ENCODE measurements at regions not wholly inside any gene's neighbourhood (a gene's known extent, or its start where the extent isn't known, plus 50 kb on each side); places are given as distances from the start of the nearest gene placed in this dataset.

DNA sequence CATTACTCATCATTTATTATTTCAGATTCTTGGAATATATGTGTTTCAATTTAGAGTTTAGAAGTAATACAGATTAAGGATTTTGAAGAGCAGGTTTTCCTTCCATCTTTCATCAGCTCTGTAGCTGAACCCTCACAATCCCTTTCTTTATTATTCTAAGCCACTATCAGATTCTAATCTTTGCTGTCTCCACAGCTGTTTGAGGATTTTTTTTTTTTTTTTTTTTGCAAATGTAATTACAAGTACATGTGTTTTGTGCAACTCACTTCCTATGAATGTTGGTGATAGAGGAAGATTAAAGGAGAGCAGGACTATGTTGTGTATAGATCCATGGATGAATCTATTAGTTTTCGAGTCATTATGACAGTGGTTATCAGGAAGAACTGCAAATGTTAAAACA is 87.4 kb upstream of the TENM3 start:
- Mint-ChIP-seq H3K4me1 (ENCODE audit: low read depth) (no peaks in the 10 kb centered on the region), H3K36me3 (ENCODE audit: low read depth) (no peaks in the 10 kb centered on the region), H3K4me3 (ENCODE audit: low read depth) (no peak overlapping the region), H3K9me3 (no peaks in the 10 kb centered on the region), H3K27me3 (ENCODE audit: low read depth) (peaks cover 3% of the 10 kb centered on the region), H3K27ac (no peak overlapping the region)
- no peak for DNase-seq (ENCODE audit: low spot score)
- intact Hi-C loops (cut with micrococcal nuclease), result no loop called here

DNA sequence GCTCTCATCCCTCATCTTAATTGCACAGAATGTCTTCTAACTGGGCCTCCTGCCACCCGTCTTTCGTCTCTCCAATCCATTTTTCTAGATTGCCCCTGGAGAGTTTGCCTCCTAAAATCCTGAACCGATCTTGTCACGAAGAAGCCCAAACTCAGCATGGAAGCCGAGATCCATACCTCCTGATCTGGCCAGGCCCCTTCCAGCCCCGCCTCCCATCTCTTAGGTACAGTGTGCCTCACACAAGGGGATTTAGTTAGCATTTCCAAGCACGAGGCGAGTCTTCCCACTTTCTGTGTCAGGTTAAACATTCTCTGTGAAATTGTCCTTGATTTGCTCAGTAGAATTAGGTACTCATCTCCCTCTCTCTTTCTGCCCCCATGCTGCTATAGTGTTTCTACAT is 80.0 kb upstream of the TENM3 start:
- Mint-ChIP-seq H3K9me3 (no peaks in the 10 kb centered on the region), H3K4me3 (ENCODE audit: low read depth) (no peak overlapping the region), H3K36me3 (ENCODE audit: low read depth) (no peaks in the 10 kb centered on the region), H3K4me1 (ENCODE audit: low read depth) (no peaks in the 10 kb centered on the region), H3K27ac (no peak overlapping the region), H3K27me3 (ENCODE audit: low read depth) (no peaks in the 10 kb centered on the region)
- DNase-seq (ENCODE audit: low spot score), result no peak
- intact Hi-C loops (cut with micrococcal nuclease), result no loop called here

DNA sequence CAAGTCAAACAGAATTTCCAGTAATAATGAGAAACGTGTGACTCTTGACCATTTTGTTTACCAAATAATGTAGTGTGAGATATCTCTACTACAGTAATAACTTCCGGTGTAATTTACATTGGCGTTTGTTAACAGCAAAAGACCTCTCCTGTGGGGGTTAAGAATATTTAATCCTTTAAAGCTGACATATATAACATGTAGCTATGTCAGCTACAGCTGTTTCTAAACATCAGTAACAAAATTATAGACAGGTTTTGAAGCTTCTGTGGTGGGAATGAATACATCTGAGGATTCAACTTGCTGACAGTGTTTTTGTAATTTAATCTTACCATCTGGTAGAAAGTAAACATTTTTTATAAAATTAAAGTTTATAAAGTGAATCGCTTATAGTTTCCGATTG is 73.6 kb upstream of the TENM3 start:
- Mint-ChIP-seq H3K9me3 (no peaks in the 10 kb centered on the region), H3K27ac (no peak overlapping the region), H3K4me1 (ENCODE audit: low read depth) (no peaks in the 10 kb centered on the region), H3K27me3 (ENCODE audit: low read depth) (no peaks in the 10 kb centered on the region), H3K36me3 (ENCODE audit: low read depth) (no peaks in the 10 kb centered on the region), H3K4me3 (ENCODE audit: low read depth) (no peak overlapping the region)
- DNase-seq (ENCODE audit: low spot score), result no peak
- intact Hi-C loops (cut with micrococcal nuclease), result no loop called here

GRCh38 chr4:182169987-182170386 is 73.2 kb upstream of the TENM3 start:
- H3K4me1 Mint-ChIP-seq (ENCODE audit: low read depth), result no peaks in the 10 kb centered on the region
- intact Hi-C loops (cut with micrococcal nuclease), result no loop called here
- no peaks in the 10 kb centered on the region for H3K27me3 Mint-ChIP-seq (ENCODE audit: low read depth)
- H3K9me3 Mint-ChIP-seq, result no peaks in the 10 kb centered on the region
- no peak for DNase-seq (ENCODE audit: low spot score)
- no peak overlapping the region for H3K27ac Mint-ChIP-seq
- H3K36me3 Mint-ChIP-seq (ENCODE audit: low read depth), result no peaks in the 10 kb centered on the region
- no peak overlapping the region for H3K4me3 Mint-ChIP-seq (ENCODE audit: low read depth)

DNA sequence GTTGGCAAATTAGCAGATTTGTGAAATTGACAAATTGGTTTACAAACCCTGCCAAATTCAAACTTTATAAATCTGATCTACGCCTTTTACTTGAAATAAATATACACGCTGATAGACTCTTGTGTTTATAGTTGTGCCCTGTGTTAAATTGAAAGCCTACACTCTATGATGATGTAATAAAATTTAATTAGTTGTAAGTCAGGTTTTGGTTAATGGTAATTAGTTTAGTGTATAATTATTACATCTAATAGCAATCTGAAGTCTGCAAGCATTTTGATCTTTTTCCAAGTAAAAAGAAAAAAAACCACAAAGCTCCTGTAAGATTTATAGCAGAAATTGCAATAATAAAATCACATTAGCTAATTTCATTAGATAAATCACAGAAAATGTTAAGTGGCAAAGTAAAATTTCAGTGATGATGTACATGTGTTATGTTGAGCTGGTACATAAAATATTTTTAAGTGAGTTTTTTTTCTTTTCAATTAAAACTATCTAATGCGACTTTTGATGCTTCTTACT is 72.7 kb upstream of the TENM3 start:
- H3K4me1 Mint-ChIP-seq (ENCODE audit: low read depth), result no peaks in the 10 kb centered on the region
- H3K9me3 Mint-ChIP-seq, result no peaks in the 10 kb centered on the region
- H3K27me3 Mint-ChIP-seq (ENCODE audit: low read depth), result no peaks in the 10 kb centered on the region
- no peak for DNase-seq (ENCODE audit: low spot score)
- no peak overlapping the region for H3K27ac Mint-ChIP-seq
- intact Hi-C loops (cut with micrococcal nuclease), result no loop called here
- H3K4me3 Mint-ChIP-seq (ENCODE audit: low read depth), result no peak overlapping the region
- H3K36me3 Mint-ChIP-seq (ENCODE audit: low read depth), result no peaks in the 10 kb centered on the region

DNA sequence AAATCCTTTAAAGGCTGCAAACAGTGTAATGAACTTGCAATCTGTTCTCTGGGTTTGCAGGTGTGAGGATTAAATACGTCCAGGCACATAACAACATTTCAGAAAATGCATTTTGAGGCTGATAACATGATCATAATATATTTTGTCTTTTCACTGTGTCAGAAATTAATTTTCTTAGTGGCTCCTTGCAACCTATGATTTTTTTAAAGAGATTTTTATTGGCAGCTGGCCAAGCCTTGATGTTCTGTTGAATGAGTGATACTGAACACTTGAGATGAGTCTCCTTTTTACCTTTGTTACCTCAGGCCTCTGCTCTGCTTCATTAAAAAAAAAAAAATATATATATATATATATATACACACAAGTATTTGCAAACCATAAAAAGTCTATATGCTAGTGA is 68.2 kb upstream of the TENM3 start:
- Mint-ChIP-seq H3K4me3 (ENCODE audit: low read depth) (no peak overlapping the region), H3K27ac (no peak overlapping the region), H3K9me3 (no peaks in the 10 kb centered on the region), H3K27me3 (ENCODE audit: low read depth) (no peaks in the 10 kb centered on the region), H3K36me3 (ENCODE audit: low read depth) (no peaks in the 10 kb centered on the region), H3K4me1 (ENCODE audit: low read depth) (no peaks in the 10 kb centered on the region)
- DNase-seq (ENCODE audit: low spot score), result no peak
- intact Hi-C loops (cut with micrococcal nuclease), result no loop called here

- intact Hi-C loops (cut with micrococcal nuclease), result no loop called here
- Mint-ChIP-seq H3K27ac (no peak overlapping the region), H3K36me3 (ENCODE audit: low read depth) (no peaks in the 10 kb centered on the region), H3K27me3 (ENCODE audit: low read depth) (no peaks in the 10 kb centered on the region), H3K4me3 (ENCODE audit: low read depth) (no peak overlapping the region), H3K4me1 (ENCODE audit: low read depth) (no peaks in the 10 kb centered on the region), H3K9me3 (no peaks in the 10 kb centered on the region)
- no peak for DNase-seq (ENCODE audit: low spot score)
Measured at GRCh38 chr4:182175788-182176519, 67.2 kb upstream of the TENM3 start.

GRCh38 chr4:182177166-182177565 is 66.0 kb upstream of the TENM3 start:
- H3K27ac Mint-ChIP-seq, result no peak overlapping the region
- H3K4me1 Mint-ChIP-seq (ENCODE audit: low read depth), result no peaks in the 10 kb centered on the region
- no peak overlapping the region for H3K4me3 Mint-ChIP-seq (ENCODE audit: low read depth)
- H3K9me3 Mint-ChIP-seq, result no peaks in the 10 kb centered on the region
- H3K27me3 Mint-ChIP-seq (ENCODE audit: low read depth), result no peaks in the 10 kb centered on the region
- intact Hi-C loops (cut with micrococcal nuclease), result no loop called here
- no peaks in the 10 kb centered on the region for H3K36me3 Mint-ChIP-seq (ENCODE audit: low read depth)
- no peak for DNase-seq (ENCODE audit: low spot score)

GRCh38 chr4:182179105-182179504 is 64.1 kb upstream of the TENM3 start:
- Mint-ChIP-seq H3K4me3 (ENCODE audit: low read depth) (no peak overlapping the region), H3K36me3 (ENCODE audit: low read depth) (no peaks in the 10 kb centered on the region), H3K4me1 (ENCODE audit: low read depth) (no peaks in the 10 kb centered on the region), H3K27me3 (ENCODE audit: low read depth) (no peaks in the 10 kb centered on the region), H3K9me3 (no peaks in the 10 kb centered on the region), H3K27ac (no peak overlapping the region)
- intact Hi-C loops (cut with micrococcal nuclease), result no loop called here
- no peak for DNase-seq (ENCODE audit: low spot score)

DNA sequence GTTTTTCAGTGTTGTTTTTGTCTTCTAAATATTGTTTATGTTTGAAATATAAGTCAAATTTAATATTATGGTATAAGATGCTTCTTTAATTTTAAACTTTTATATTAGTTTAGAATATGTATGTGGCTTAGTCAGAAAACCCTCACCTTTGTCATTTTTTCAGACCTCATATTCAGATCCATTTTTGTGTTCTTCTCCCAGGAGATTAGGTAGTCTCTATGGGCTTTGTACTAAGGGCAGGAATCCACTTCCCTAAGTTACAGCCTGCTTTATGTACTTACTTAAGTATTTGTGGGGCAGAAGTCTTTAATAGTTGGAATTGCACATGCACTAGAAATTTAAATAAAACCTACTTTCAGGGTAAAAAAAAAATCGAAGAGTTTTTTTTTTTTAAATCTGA is 63.5 kb upstream of the TENM3 start:
- Mint-ChIP-seq H3K27ac (no peak overlapping the region), H3K27me3 (ENCODE audit: low read depth) (no peaks in the 10 kb centered on the region), H3K4me1 (ENCODE audit: low read depth) (no peaks in the 10 kb centered on the region), H3K36me3 (ENCODE audit: low read depth) (no peaks in the 10 kb centered on the region), H3K4me3 (ENCODE audit: low read depth) (no peak overlapping the region), H3K9me3 (no peaks in the 10 kb centered on the region)
- DNase-seq (ENCODE audit: low spot score), result no peak
- intact Hi-C loops (cut with micrococcal nuclease), result no loop called here

- H3K27ac Mint-ChIP-seq, result no peak overlapping the region
- H3K36me3 Mint-ChIP-seq (ENCODE audit: low read depth), result no peaks in the 10 kb centered on the region
Measured at GRCh38 chr4:182185491-182185890, 57.7 kb upstream of the TENM3 start.

DNA sequence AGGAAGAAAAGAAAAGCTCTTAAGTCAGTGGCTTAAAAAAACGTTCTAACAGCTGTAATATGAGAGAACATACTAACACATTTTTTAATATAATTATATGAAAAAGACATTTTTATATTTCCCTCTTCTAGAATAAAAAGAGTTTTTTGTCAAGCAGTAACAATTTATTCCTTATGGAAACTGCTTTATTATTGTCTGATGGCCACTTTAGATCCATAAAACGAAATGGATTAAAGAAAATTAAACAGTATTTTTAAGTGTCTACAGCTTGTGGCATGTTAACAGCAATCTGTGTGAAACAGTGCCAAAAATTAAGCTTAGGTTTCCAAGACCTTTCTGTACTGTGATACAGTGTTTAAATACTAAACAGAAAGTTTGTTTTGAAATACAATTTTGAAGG is 55.5 kb upstream of the TENM3 start:
- intact Hi-C loops (cut with micrococcal nuclease), result no loop called here
- H3K4me1 Mint-ChIP-seq (ENCODE audit: low read depth), result no peaks in the 10 kb centered on the region
- H3K36me3 Mint-ChIP-seq (ENCODE audit: low read depth), result no peaks in the 10 kb centered on the region
- H3K27me3 Mint-ChIP-seq (ENCODE audit: low read depth), result no peaks in the 10 kb centered on the region
- DNase-seq (ENCODE audit: low spot score), result no peak
- no peak overlapping the region for H3K27ac Mint-ChIP-seq
- no peaks in the 10 kb centered on the region for H3K9me3 Mint-ChIP-seq
- H3K4me3 Mint-ChIP-seq (ENCODE audit: low read depth), result no peak overlapping the region

More at GRCh38 chr4:182185491-182185890, 57.7 kb upstream of the TENM3 start:
- no peaks in the 10 kb centered on the region for H3K4me1 Mint-ChIP-seq (ENCODE audit: low read depth)
- H3K9me3 Mint-ChIP-seq, result no peaks in the 10 kb centered on the region
- no peak for DNase-seq (ENCODE audit: low spot score)
- intact Hi-C loops (cut with micrococcal nuclease), result no loop called here
- no peak overlapping the region for H3K4me3 Mint-ChIP-seq (ENCODE audit: low read depth)
- H3K27me3 Mint-ChIP-seq (ENCODE audit: low read depth), result no peaks in the 10 kb centered on the region

DNA sequence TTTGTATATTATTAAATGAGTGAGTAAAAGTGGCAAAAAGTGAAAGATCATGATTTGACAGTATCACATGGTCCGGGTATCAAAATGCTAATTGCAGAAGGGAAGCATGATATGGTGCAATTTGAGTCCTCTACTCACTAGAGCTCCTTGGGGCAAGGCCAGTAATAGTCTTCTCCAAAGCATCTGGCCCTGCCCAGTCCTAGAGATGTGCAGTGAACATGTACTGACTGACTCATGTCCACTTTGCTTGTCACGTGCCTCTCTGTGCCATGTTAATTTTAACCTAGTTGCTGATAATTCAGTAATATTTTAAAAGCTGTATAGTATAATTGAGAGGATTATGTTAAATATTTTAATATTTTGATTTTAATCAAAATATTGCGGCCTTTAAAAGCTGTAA is 54.6 kb upstream of the TENM3 start:
- DNase-seq (ENCODE audit: low spot score), result no peak
- no peak overlapping the region for H3K27ac Mint-ChIP-seq
- no peak overlapping the region for H3K4me3 Mint-ChIP-seq (ENCODE audit: low read depth)
- no peaks in the 10 kb centered on the region for H3K36me3 Mint-ChIP-seq (ENCODE audit: low read depth)
- H3K9me3 Mint-ChIP-seq, result no peaks in the 10 kb centered on the region
- intact Hi-C loops (cut with micrococcal nuclease), result no loop called here
- H3K27me3 Mint-ChIP-seq (ENCODE audit: low read depth), result no peaks in the 10 kb centered on the region
- no peaks in the 10 kb centered on the region for H3K4me1 Mint-ChIP-seq (ENCODE audit: low read depth)

All from activated T-helper 2 cell treated with anti-CD3 and anti-CD28 coated beads, Interferon-gamma antibody, Interleukin-2, Interleukin-4, amounts not matched to agents 10 μg/mL and 5 μg/mL and 100 μg/mL, durations not matched to agents 14 hours and 24 hours and 36 hours (primary cell).